Panc1 (cell line): ENCODE measurements at regions not wholly inside any gene's neighbourhood (a gene's known extent, or its start where the extent isn't known, plus 50 kb on each side); places are given as distances from the start of the nearest gene placed in this dataset.
"Not testable (repeated sequence)": the region's sequence is repeated elsewhere in the genome, so short reads cannot be mapped to it uniquely, and the experiment has no call there.

Experiments
- ATAC-seq: fragments of 200-7000 bp; cut with Tn5 transposase; 2 replicates; pipeline ENCODE4 v1.9.1; 2020; ENCODE audit warnings: mild to moderate bottlenecking, moderate library complexity
- BruUV-seq: library from RNA; stranded (reverse); fragments of 400-500 nt; replicated peaks from 2 replicates; lab custom pipeline; 2021; lab: Mats Ljungman, UMichigan
- CTCF ChIA-PET: fragments of 300-600 bp; sonication (Branson Sonifier 250); formaldehyde crosslinking; loops from one replicate; lab custom pipeline; 2022; ENCODE audit warnings: antibody characterized with exemption; lab: Charles Lee
- POLR2A ChIA-PET: fragments of 300-600 bp; sonication (Branson Sonifier 250); formaldehyde crosslinking; loops from one replicate; lab custom pipeline; 2022; ENCODE audit warnings: antibody characterized with exemption; lab: Charles Lee
- DNase-seq: peaks from one replicate; pipeline ENCODE4 v3.0.0-alpha.2; 2010; ENCODE audit warnings: low read depth, low spot score
- H3K27ac ChIP-seq: 2 replicates; pipeline ENCODE4 v1.5.1; 2011; ENCODE audit warnings: mild to moderate bottlenecking, low read length, inconsistent platforms
- H3K27me3 ChIP-seq: fragments of 200-500 bp; sonication (Bioruptor generic); 2 replicates; pipeline ENCODE4 v1.6.0; 2014; ENCODE audit warnings: low read length, inconsistent platforms; ENCODE audit not compliant: control insufficient read depth, insufficient read depth
- H3K36me3 ChIP-seq: fragments of 200-500 bp; sonication (Bioruptor generic); 2 replicates; pipeline ENCODE4 v1.5.1; 2014; ENCODE audit warnings: inconsistent platforms, mild to moderate bottlenecking, low read length, moderate library complexity; ENCODE audit not compliant: control insufficient read depth, insufficient read depth
- H3K4me1 ChIP-seq: 2 replicates; pipeline ENCODE4 v1.5.1; 2011; ENCODE audit warnings: inconsistent platforms, mild to moderate bottlenecking, low read length, moderate library complexity; ENCODE audit not compliant: control insufficient read depth, insufficient read depth
- H3K4me3 ChIP-seq, 2 experiments: 2 replicates each; pipeline ENCODE4 v1.5.1; 2011 to 2012; ENCODE audit warnings: low read depth in 2 of 2, low read length in 2 of 2, mild to moderate bottlenecking in 2 of 2, inconsistent platforms in 1 of 2, moderate library complexity in 1 of 2
- H3K9me3 ChIP-seq: fragments of 200-500 bp; sonication (Bioruptor generic); 2 replicates; pipeline ENCODE4 v1.5.1; 2014; ENCODE audit warnings: low read depth, mild to moderate bottlenecking, inconsistent platforms, low read length, moderate library complexity; ENCODE audit not compliant: control insufficient read depth, insufficient read depth
- POLR2AphosphoS5 ChIP-seq: IDR thresholded peaks from 2 replicates; pipeline ENCODE4 v1.6.1; 2012; ENCODE audit warnings: mild to moderate bottlenecking, low read depth, low read length, moderate library complexity
- SIN3A ChIP-seq: IDR thresholded peaks from 2 replicates; pipeline ENCODE4 v1.6.1; 2012; ENCODE audit warnings: low read depth, mild to moderate bottlenecking, low read length, moderate library complexity, borderline replicate concordance; ENCODE audit not compliant: insufficient read depth
- TCF7L2 ChIP-seq: IDR thresholded peaks from 2 replicates; pipeline ENCODE4 v1.6.1; 2011; ENCODE audit warnings: mild to moderate bottlenecking, low read depth, low read length, inconsistent platforms
- in situ Hi-C: cut with HindIII; loops from 2 replicates; pipeline ENCODE4 v1.10.0; 2016; ENCODE audit warnings: low sequenced_read_pairs, low pct_unique_long_range_greater_than_20kb
- intact Hi-C: fragments of 100-400 bp; cut with micrococcal nuclease; formaldehyde crosslinking; loops from one replicate; pipeline ENCODE4 v1.10.0; 2022; ENCODE audit not compliant: unreplicated experiment
- TF ChIP-seq, protein P1 (sequence below), 2 experiments: IDR thresholded peaks; 2 replicates each; pipeline ENCODE4 v1.6.1; 2011 to 2012; ENCODE audit warnings: low read depth in 2 of 2, control low read depth in 1 of 2, low read length in 1 of 2, mild to moderate bottlenecking in 1 of 2, moderate library complexity in 1 of 2; ENCODE audit not compliant: insufficient read depth in 1 of 2
- TF ChIP-seq, protein P2 (sequence below): fragments of 450-650 bp; IDR thresholded peaks from 2 replicates; pipeline ENCODE4 v1.5.1; 2017; ENCODE audit warnings: mild to moderate bottlenecking

DNA sequence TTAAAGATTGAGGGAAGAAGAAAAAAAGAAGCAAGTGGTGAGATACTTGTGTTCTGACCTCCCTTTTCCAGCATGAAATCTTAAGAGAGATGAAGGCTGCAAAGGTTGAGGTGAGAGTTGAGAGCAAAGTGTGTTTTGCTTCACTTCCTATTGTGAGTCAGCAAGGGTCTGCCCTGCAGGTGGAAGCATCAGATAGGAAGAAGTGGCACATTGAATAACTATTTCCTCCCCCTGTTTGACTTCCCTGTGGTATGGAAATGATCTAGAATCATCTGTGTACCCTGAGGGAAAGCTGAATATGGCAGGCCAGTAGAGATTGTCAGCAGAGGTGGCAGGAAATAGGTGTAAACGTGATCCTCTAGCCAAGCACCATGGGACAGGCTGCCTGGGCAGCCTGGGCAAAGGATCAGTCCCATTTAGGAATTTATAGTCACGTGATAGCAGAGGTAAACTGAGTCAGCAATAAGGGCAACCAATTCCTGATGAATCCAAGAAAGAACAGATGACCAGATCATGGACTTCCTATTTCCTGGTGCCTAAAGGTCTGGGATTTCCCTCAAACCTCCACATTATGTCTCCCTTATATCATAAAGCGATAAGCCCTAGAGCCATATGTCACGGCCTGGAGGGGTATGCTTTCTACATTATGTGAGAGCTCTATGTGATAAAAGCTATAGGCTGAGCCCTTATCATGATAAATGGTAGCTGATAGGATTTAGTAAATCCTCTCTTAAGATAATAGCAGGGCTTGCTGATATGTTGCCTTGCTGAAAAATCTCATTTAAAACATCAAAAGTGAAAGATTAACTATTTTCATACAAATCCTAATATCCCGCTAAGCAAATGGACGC, 287.0 kb downstream of the MDFIC start:
- H3K27ac ChIP-seq = no peak overlapping the region
- H3K4me3 ChIP-seq = no peak overlapping the region
- no peak for ATAC-seq
- no TSS peak for BruUV-seq
- intact Hi-C loops (no loop called here), in situ Hi-C loops (no loop called here)
- DNase-seq = no peak
- no peaks in the 10 kb centered on the region for H3K36me3 ChIP-seq
- ChIA-PET POLR2A (no interaction called here), CTCF (no interaction called here)
- no peaks in the 10 kb centered on the region for H3K9me3 ChIP-seq
- H3K4me1 ChIP-seq = no peaks in the 10 kb centered on the region
- no peaks in the 10 kb centered on the region for H3K27me3 ChIP-seq
- TF ChIP-seq POLR2AphosphoS5 (no peak), TCF7L2 (no peak), SIN3A (no peak)
- TF ChIP-seq, protein P1, sequence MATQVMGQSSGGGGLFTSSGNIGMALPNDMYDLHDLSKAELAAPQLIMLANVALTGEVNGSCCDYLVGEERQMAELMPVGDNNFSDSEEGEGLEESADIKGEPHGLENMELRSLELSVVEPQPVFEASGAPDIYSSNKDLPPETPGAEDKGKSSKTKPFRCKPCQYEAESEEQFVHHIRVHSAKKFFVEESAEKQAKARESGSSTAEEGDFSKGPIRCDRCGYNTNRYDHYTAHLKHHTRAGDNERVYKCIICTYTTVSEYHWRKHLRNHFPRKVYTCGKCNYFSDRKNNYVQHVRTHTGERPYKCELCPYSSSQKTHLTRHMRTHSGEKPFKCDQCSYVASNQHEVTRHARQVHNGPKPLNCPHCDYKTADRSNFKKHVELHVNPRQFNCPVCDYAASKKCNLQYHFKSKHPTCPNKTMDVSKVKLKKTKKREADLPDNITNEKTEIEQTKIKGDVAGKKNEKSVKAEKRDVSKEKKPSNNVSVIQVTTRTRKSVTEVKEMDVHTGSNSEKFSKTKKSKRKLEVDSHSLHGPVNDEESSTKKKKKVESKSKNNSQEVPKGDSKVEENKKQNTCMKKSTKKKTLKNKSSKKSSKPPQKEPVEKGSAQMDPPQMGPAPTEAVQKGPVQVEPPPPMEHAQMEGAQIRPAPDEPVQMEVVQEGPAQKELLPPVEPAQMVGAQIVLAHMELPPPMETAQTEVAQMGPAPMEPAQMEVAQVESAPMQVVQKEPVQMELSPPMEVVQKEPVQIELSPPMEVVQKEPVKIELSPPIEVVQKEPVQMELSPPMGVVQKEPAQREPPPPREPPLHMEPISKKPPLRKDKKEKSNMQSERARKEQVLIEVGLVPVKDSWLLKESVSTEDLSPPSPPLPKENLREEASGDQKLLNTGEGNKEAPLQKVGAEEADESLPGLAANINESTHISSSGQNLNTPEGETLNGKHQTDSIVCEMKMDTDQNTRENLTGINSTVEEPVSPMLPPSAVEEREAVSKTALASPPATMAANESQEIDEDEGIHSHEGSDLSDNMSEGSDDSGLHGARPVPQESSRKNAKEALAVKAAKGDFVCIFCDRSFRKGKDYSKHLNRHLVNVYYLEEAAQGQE (IDR thresholded peaks at IDR 0.05; ENCODE audit: insufficient read depth in 1 of 2, low read depth in 2 of 2, low read length in 1 of 2) = no peak
- TF ChIP-seq, protein P2, sequence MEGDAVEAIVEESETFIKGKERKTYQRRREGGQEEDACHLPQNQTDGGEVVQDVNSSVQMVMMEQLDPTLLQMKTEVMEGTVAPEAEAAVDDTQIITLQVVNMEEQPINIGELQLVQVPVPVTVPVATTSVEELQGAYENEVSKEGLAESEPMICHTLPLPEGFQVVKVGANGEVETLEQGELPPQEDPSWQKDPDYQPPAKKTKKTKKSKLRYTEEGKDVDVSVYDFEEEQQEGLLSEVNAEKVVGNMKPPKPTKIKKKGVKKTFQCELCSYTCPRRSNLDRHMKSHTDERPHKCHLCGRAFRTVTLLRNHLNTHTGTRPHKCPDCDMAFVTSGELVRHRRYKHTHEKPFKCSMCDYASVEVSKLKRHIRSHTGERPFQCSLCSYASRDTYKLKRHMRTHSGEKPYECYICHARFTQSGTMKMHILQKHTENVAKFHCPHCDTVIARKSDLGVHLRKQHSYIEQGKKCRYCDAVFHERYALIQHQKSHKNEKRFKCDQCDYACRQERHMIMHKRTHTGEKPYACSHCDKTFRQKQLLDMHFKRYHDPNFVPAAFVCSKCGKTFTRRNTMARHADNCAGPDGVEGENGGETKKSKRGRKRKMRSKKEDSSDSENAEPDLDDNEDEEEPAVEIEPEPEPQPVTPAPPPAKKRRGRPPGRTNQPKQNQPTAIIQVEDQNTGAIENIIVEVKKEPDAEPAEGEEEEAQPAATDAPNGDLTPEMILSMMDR = no peak

DNA sequence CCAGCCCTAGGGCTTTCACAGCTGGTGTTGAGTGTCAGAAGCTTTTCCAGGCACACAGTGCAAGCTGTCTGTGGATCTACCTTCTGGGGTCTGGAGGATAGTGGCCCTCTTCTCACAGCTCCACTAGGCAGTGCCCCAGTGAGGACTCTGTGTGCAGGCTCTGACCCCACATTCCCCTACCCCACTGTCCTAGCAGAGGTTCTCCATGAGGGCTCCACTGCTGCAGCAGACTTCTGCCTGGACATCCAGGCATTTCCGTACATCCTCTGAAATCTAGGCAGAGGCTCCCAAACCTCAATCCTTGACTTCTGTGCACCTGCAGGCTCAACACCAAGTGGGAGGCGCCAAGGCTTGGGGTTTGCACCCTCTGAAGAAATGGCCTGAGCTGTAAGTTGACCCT, 284.5 kb downstream of the MDFIC start:
- H3K27ac ChIP-seq, H3K27me3 ChIP-seq, DNase-seq, intact Hi-C loops, in situ Hi-C loops, H3K4me3 ChIP-seq, POLR2A ChIA-PET, BruUV-seq, H3K36me3 ChIP-seq, H3K9me3 ChIP-seq, H3K4me1 ChIP-seq, CTCF ChIA-PET, ATAC-seq: not testable (repeated sequence)

DNA sequence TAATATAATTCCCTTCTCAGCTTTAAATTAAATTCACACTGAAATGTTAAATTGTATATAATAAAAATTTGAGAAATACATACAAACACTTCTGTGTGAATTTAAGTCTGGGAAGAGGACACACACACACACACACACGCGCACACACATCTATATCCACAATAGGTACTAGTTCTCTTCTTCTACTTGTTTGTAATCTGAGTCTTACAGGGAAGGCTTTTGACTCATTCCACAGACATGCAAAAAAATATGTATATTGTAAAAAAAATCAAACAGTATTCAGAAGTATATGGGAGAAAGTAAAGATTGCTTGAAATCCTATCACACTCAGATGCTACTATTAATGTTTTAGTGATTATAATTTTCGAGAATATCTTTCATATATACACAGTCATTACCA, 276.2 kb downstream of the MDFIC start:
- in situ Hi-C loops = no loop called here
- no peak for ATAC-seq
- TF ChIP-seq, protein P1 (IDR thresholded peaks at IDR 0.05; ENCODE audit: insufficient read depth in 1 of 2, low read depth in 2 of 2, low read length in 1 of 2) = no peak
- TF ChIP-seq SIN3A (no peak), POLR2AphosphoS5 (no peak), TCF7L2 (no peak)
- TF ChIP-seq, protein P2 = no peak
- Histone ChIP-seq H3K27ac (no peak overlapping the region), H3K9me3 (0 out of 2 replicates have a peak, but pooled peaks cover 2% of the 10 kb centered on the region), H3K4me3 (no peak overlapping the region), H3K36me3 (no peaks in the 10 kb centered on the region), H3K4me1 (no peaks in the 10 kb centered on the region), H3K27me3 (no peaks in the 10 kb centered on the region)
- no TSS peak for BruUV-seq
- intact Hi-C loops = no loop called here
- ChIA-PET CTCF (no interaction called here), POLR2A (no interaction called here)
- DNase-seq = no peak
